ENCODE measurements at regions not wholly inside any gene's neighbourhood (a gene's known extent, or its start where the extent isn't known, plus 50 kb on each side); places are given as distances from the start of the nearest gene placed in this dataset.

DNA sequence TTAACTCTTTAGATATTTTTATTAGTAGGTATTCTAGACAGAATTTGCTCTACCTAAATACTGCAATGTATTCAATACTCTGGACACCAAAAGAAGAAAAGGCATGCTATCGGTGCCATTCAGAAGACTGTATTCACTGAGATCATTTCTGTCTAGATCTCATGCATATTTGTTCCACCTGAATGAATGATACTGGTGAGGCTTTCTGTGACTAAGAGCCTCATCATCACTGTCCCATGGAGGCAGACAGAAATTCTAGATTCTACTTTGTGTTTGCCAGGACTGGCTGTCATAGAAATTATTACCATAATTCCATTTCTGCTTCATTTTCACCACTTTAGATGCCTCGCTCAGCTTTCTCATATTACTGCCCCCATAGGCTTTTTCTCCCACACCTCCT is 340.7 kb downstream of the MBD2 start:
- no peaks in the 10 kb centered on the region for H4K20me1 ChIP-seq (ENCODE audit: control insufficient read depth, insufficient read depth, low read length, poor library complexity, severe bottlenecking)
- Mint-ChIP-seq H3K4me3 (no peak overlapping the region), H3K4me1 (no peaks in the 10 kb centered on the region), H3K27ac (no peak overlapping the region), H3K9me3 (ENCODE audit: insufficient read depth) (no peaks in the 10 kb centered on the region), H3K27me3 (no peaks in the 10 kb centered on the region)
- no peaks in the 10 kb centered on the region for H3K36me3 ChIP-seq (replicated peaks in 1 of 2; ENCODE audit: control extremely low read depth in 1 of 2, control insufficient read depth in 1 of 2, extremely low read depth in 1 of 2, insufficient read depth in 2 of 2, low read length in 1 of 2)
- no peaks in the 10 kb centered on the region for H3K27me3 ChIP-seq (replicated peaks in 1 of 4; ENCODE audit: control extremely low read depth in 1 of 4, control insufficient read depth in 3 of 4, insufficient read depth in 4 of 4, low read length in 3 of 4)
- no peaks in the 10 kb centered on the region for H3K79me2 ChIP-seq (ENCODE audit: control insufficient read depth, insufficient read depth, low read length)
- no peak for DNase-seq
- intact Hi-C loops (cut with micrococcal nuclease) = no loop called here
- H2AFZ ChIP-seq (ENCODE audit: insufficient read depth, low read depth, low read length, poor library complexity, severe bottlenecking) = no peak overlapping the region
- peaks cover 0 to 8% (median 0%) of the 10 kb centered on the region in 3 donors for H3K9me3 ChIP-seq (ENCODE audit: control extremely low read depth in 1 of 3, control insufficient read depth in 2 of 3, insufficient read depth in 1 of 3, low read length in 2 of 3)
- H3K4me3 ChIP-seq (ENCODE audit: control extremely low read depth in 1 of 5, extremely low read depth in 1 of 5, insufficient read depth in 1 of 5, low read depth in 2 of 5, low read length in 4 of 5) = no peak overlapping the region
- no peak overlapping the region for H3K27ac ChIP-seq (ENCODE audit: low read length in 2 of 2)
- ChIA-PET POLR2A (no interaction called here), CTCF (no interaction called here)
- WGBS (ENCODE audit: insufficient coverage) = 86% methylated on average over 1 of the region's 2 CpGs
- no peak overlapping the region for H3K9ac ChIP-seq (ENCODE audit: low read length)
- TF ChIP-seq EZH2 (IDR thresholded peaks at IDR 0.05; ENCODE audit: borderline replicate concordance, insufficient read depth, low read depth, low read length, poor library complexity, severe bottlenecking) = no peak
- TF ChIP-seq, protein P1, sequence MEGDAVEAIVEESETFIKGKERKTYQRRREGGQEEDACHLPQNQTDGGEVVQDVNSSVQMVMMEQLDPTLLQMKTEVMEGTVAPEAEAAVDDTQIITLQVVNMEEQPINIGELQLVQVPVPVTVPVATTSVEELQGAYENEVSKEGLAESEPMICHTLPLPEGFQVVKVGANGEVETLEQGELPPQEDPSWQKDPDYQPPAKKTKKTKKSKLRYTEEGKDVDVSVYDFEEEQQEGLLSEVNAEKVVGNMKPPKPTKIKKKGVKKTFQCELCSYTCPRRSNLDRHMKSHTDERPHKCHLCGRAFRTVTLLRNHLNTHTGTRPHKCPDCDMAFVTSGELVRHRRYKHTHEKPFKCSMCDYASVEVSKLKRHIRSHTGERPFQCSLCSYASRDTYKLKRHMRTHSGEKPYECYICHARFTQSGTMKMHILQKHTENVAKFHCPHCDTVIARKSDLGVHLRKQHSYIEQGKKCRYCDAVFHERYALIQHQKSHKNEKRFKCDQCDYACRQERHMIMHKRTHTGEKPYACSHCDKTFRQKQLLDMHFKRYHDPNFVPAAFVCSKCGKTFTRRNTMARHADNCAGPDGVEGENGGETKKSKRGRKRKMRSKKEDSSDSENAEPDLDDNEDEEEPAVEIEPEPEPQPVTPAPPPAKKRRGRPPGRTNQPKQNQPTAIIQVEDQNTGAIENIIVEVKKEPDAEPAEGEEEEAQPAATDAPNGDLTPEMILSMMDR (IDR thresholded peaks at IDR 0.05) = no peak
- ATAC-seq (ENCODE audit: low read depth) = no peak
- no peak overlapping the region for H3K4me2 ChIP-seq (replicated peaks; ENCODE audit: low read depth, low read length, poor library complexity, severe bottlenecking)
- H3K4me1 ChIP-seq (ENCODE audit: control insufficient read depth in 2 of 2, insufficient read depth in 2 of 2, low read length in 2 of 2) = no peaks in the 10 kb centered on the region

GRCh38 chr18:53874103-53874502 is 350.4 kb downstream of the MBD2 start:
- TF ChIP-seq EZH2 (IDR thresholded peaks at IDR 0.05; ENCODE audit: borderline replicate concordance, insufficient read depth, low read depth, low read length, poor library complexity, severe bottlenecking) = no peak
- TF ChIP-seq, protein P1 (IDR thresholded peaks at IDR 0.05) = no peak
- H3K9ac ChIP-seq (ENCODE audit: low read length) = no peak overlapping the region
- Mint-ChIP-seq H3K27me3 (no peaks in the 10 kb centered on the region), H3K4me3 (no peak overlapping the region), H3K4me1 (no peaks in the 10 kb centered on the region), H3K27ac (no peak overlapping the region), H3K9me3 (ENCODE audit: insufficient read depth) (no peaks in the 10 kb centered on the region)
- H3K79me2 ChIP-seq (ENCODE audit: control insufficient read depth, insufficient read depth, low read length) = no peaks in the 10 kb centered on the region
- H4K20me1 ChIP-seq (ENCODE audit: control insufficient read depth, insufficient read depth, low read length, poor library complexity, severe bottlenecking) = no peaks in the 10 kb centered on the region
- H3K4me3 ChIP-seq (ENCODE audit: control extremely low read depth in 1 of 5, extremely low read depth in 1 of 5, insufficient read depth in 1 of 5, low read depth in 2 of 5, low read length in 4 of 5) = no peak overlapping the region
- H2AFZ ChIP-seq (ENCODE audit: insufficient read depth, low read depth, low read length, poor library complexity, severe bottlenecking) = no peak overlapping the region
- ATAC-seq (ENCODE audit: low read depth) = no peak
- no peaks in the 10 kb centered on the region for H3K4me1 ChIP-seq (ENCODE audit: control insufficient read depth in 2 of 2, insufficient read depth in 2 of 2, low read length in 2 of 2)
- intact Hi-C loops (cut with micrococcal nuclease) = no loop called here
- H3K9me3 ChIP-seq (ENCODE audit: control extremely low read depth in 1 of 3, control insufficient read depth in 2 of 3, insufficient read depth in 1 of 3, low read length in 2 of 3) = no peaks in the 10 kb centered on the region
- H3K4me2 ChIP-seq (replicated peaks; ENCODE audit: low read depth, low read length, poor library complexity, severe bottlenecking) = no peak overlapping the region
- no peak for DNase-seq
- H3K36me3 ChIP-seq (replicated peaks in 1 of 2; ENCODE audit: control extremely low read depth in 1 of 2, control insufficient read depth in 1 of 2, extremely low read depth in 1 of 2, insufficient read depth in 2 of 2, low read length in 1 of 2) = no peaks in the 10 kb centered on the region
- CTCF ChIA-PET = no interaction called here
- H3K27me3 ChIP-seq (replicated peaks in 1 of 4; ENCODE audit: control extremely low read depth in 1 of 4, control insufficient read depth in 3 of 4, insufficient read depth in 4 of 4, low read length in 3 of 4) = no peaks in the 10 kb centered on the region
- 100% methylated on average over 1 of the region's 2 CpGs for WGBS (ENCODE audit: insufficient coverage)
- POLR2A ChIA-PET = no interaction called here
- H3K27ac ChIP-seq (ENCODE audit: low read length in 2 of 2) = no peak overlapping the region

All from B cell (primary cell).